PC-3 (cell line): ENCODE measurements at regions not wholly inside any gene's neighbourhood (a gene's known extent, or its start where the extent isn't known, plus 50 kb on each side); places are given as distances from the start of the nearest gene placed in this dataset.

Experiments
- ATAC-seq: fragments of 200-7000 bp; cut with Tn5 transposase; 2 replicates; pipeline ENCODE4 v1.9.1; 2020; ENCODE audit warnings: mild to moderate bottlenecking, moderate library complexity
- BruUV-seq: library from RNA; stranded (reverse); fragments of 400-500 nt; replicated peaks from 2 replicates; lab custom pipeline; 2021; lab: Mats Ljungman, UMichigan
- CTCF ChIA-PET: fragments of 300-600 bp; sonication (Branson Sonifier 250); formaldehyde crosslinking; loops from one replicate; lab custom pipeline; 2022; ENCODE audit warnings: antibody characterized with exemption; lab: Charles Lee
- POLR2A ChIA-PET: fragments of 300-600 bp; sonication (Branson Sonifier 250); formaldehyde crosslinking; loops from one replicate; lab custom pipeline; 2022; ENCODE audit warnings: antibody characterized with exemption; ENCODE audit not compliant: unreplicated experiment; lab: Charles Lee
- DNase-seq: peaks from one replicate; pipeline ENCODE4 v3.0.0-alpha.2; 2015
- H2AFZ ChIP-seq: fragments of 300-600 bp; sonication (generic); 2 replicates; pipeline ENCODE4 v1.6.0; 2016; ENCODE audit warnings: antibody characterized with exemption, low read length
- H3F3A ChIP-seq: fragments of 300-600 bp; sonication (generic); one replicate; pipeline ENCODE4 v1.6.0; 2017; ENCODE audit warnings: antibody characterized with exemption, low read length, control low read depth, mild to moderate bottlenecking; ENCODE audit not compliant: unreplicated experiment
- H3K27ac ChIP-seq: fragments of 300-600 bp; sonication (generic); 2 replicates; pipeline ENCODE4 v1.5.1; 2016; ENCODE audit warnings: mild to moderate bottlenecking, low read length
- H3K27me3 ChIP-seq: fragments of 300-600 bp; sonication (generic); 2 replicates; pipeline ENCODE4 v1.6.1; 2016; ENCODE audit warnings: low read length, mixed read lengths
- H3K36me3 ChIP-seq: fragments of 300-600 bp; sonication (generic); 2 replicates; pipeline ENCODE4 v1.6.1; 2016; ENCODE audit warnings: low read depth, mixed run types, low read length, mixed read lengths
- H3K4me1 ChIP-seq: fragments of 300-600 bp; sonication (generic); 2 replicates; pipeline ENCODE4 v1.5.1; 2016; ENCODE audit warnings: low read length; ENCODE audit not compliant: insufficient read depth
- H3K4me2 ChIP-seq: fragments of 300-600 bp; sonication (generic); 2 replicates; pipeline ENCODE4 v1.6.0; 2016; ENCODE audit warnings: low read length
- H3K4me3 ChIP-seq: fragments of 300-600 bp; sonication (generic); 2 replicates; pipeline ENCODE4 v1.5.1; 2016; ENCODE audit warnings: mild to moderate bottlenecking, low read length, mixed read lengths
- H3K79me2 ChIP-seq: fragments of 300-600 bp; sonication (generic); 2 replicates; pipeline ENCODE4 v1.6.1; 2017; ENCODE audit warnings: low read length, mixed read lengths
- H3K9ac ChIP-seq: fragments of 300-600 bp; sonication (generic); 2 replicates; pipeline ENCODE4 v1.6.0; 2016; ENCODE audit warnings: mild to moderate bottlenecking, low read length
- H3K9me2 ChIP-seq: fragments of 300-600 bp; sonication (generic); replicated peaks from 2 replicates; pipeline ENCODE4 v1.6.1; 2016; ENCODE audit warnings: mixed run types, low read length, mixed read lengths
- H3K9me3 ChIP-seq: fragments of 300-600 bp; sonication (generic); 2 replicates; pipeline ENCODE4 v1.6.1; 2016; ENCODE audit warnings: low read length, mixed read lengths
- H4K20me1 ChIP-seq: fragments of 300-600 bp; sonication (generic); 2 replicates; pipeline ENCODE4 v1.6.1; 2016; ENCODE audit warnings: low read length, mixed read lengths
- CTCF ChIP-seq: fragments of 300-600 bp; sonication (generic); conservative IDR thresholded peaks from 2 replicates; pipeline ENCODE4 v1.5.1; 2017; ENCODE audit warnings: antibody characterized with exemption, low read depth, mild to moderate bottlenecking, low read length
- EZH2 ChIP-seq: fragments of 300-600 bp; sonication (generic); IDR thresholded peaks from one replicate; pipeline ENCODE4 v1.6.1; 2017; ENCODE audit warnings: antibody characterized with exemption, mild to moderate bottlenecking, low read length; ENCODE audit not compliant: unreplicated experiment
- EZH2phosphoT487 ChIP-seq: fragments of 300-600 bp; sonication (generic); IDR thresholded peaks from 2 replicates; pipeline ENCODE4 v1.6.1; 2018; ENCODE audit warnings: mild to moderate bottlenecking, antibody characterized with exemption, low read length, borderline replicate concordance
- intact Hi-C: fragments of 100-400 bp; cut with micrococcal nuclease; formaldehyde crosslinking; loops from 2 replicates; pipeline ENCODE4 v1.9.0; 2023

GRCh38 chr21:25405984-25406383, 201.3 kb downstream of the MRPL39 start:
- CTCF ChIA-PET, result no interaction called here
- no peaks in the 10 kb centered on the region for H3K9me3 ChIP-seq
- H2AFZ ChIP-seq, result no peak overlapping the region
- no peaks in the 10 kb centered on the region for H3K79me2 ChIP-seq
- no peak overlapping the region for H3K9ac ChIP-seq
- no peaks in the 10 kb centered on the region for H3K4me1 ChIP-seq
- POLR2A ChIA-PET, result no interaction called here
- no peaks in the 10 kb centered on the region for H3K27me3 ChIP-seq
- no peaks in the 10 kb centered on the region for H3K36me3 ChIP-seq
- no peak for ATAC-seq
- DNase-seq, result no peak
- H3K4me2 ChIP-seq, result no peak overlapping the region
- no peak overlapping the region for H3K27ac ChIP-seq
- intact Hi-C loops, result no loop called here
- H3K4me3 ChIP-seq, result no peak overlapping the region
- BruUV-seq, result no TSS peak
- no peak for TF ChIP-seq EZH2
- TF ChIP-seq EZH2phosphoT487, result no peak
- TF ChIP-seq CTCF, result no peak
- no peaks in the 10 kb centered on the region for H4K20me1 ChIP-seq
- no peaks in the 10 kb centered on the region for H3F3A ChIP-seq
- H3K9me2 ChIP-seq, result no peaks in the 10 kb centered on the region

DNA sequence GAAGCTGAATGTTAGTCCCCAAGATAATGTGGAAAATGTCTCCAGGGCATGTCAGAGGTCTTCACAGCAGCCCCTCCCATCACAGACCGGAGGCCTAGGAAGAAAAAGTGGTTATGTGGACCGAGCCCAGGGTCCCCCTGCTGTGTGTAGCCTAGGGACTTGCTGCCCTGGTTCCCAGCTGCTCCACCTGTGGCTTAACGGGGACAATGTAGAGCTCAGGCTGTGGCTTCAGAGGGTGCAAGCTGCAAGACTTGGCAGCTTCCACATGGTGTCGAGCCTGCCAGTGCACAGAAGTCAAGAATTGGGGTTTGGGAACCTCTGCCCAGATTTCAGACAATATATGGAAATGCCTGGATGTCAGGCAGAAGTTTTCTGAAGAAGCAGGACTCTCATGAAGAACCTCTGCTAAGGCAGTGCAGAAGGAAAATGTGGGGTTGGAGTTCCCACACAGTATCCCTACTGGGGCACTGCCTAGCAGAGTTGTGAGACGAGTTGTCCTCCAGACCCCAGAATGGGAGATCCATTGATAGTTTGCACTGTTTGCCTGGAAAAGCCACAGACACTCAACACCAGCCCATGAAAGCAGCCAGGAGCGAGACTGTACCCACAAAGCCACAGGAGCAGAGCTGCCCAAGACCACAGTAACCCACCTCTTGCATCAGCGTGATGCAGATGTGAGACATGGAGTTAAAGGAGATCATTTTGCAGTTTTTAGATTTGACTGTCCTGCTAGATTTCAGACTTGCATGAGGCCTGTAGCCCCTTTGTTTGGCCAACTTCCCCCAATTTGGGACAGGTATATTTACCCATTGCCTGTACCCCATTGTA, 204.9 kb downstream of the MRPL39 start:
- no peak overlapping the region for H2AFZ ChIP-seq
- H3K79me2 ChIP-seq, result no peaks in the 10 kb centered on the region
- POLR2A ChIA-PET, result no interaction called here
- no peaks in the 10 kb centered on the region for H3K27me3 ChIP-seq
- ATAC-seq (no peak), DNase-seq (no peak)
- intact Hi-C loops, result no loop called here
- no TSS peak for BruUV-seq
- TF ChIP-seq EZH2phosphoT487 (no peak), CTCF (no peak), EZH2 (no peak)
- H3K4me3 ChIP-seq, result no peak overlapping the region
- no peaks in the 10 kb centered on the region for H4K20me1 ChIP-seq
- CTCF ChIA-PET, result no interaction called here
- H3K27ac ChIP-seq, result no peak overlapping the region
- H3K4me1 ChIP-seq, result no peaks in the 10 kb centered on the region
- H3K4me2 ChIP-seq, result no peak overlapping the region
- H3K9me3 ChIP-seq, result no peaks in the 10 kb centered on the region
- no peaks in the 10 kb centered on the region for H3F3A ChIP-seq
- H3K36me3 ChIP-seq, result no peaks in the 10 kb centered on the region
- no peak overlapping the region for H3K9ac ChIP-seq
- H3K9me2 ChIP-seq, result no peaks in the 10 kb centered on the region

DNA sequence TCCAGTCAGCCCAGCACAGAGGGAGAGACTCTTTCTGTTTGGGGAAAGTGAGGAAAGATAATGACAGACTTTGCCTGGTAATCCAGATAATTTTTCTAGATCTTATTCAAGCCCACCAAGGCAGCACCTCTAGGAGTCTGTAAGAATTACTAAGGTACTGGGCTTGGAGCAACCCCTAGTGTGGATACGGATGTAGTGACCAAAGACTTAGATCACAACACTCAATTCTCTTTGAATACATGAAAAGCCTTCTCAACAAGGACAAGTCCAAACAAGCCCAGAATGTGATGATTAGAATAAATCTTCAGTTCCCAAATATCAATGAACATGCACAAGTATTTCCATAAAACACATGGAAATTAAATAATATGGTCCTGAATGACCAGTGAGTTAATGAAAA, 206.9 kb downstream of the MRPL39 start:
- Histone ChIP-seq H3K27ac (no peak overlapping the region), H4K20me1 (no peaks in the 10 kb centered on the region), H3K4me1 (no peaks in the 10 kb centered on the region), H3K79me2 (no peaks in the 10 kb centered on the region), H3F3A (no peaks in the 10 kb centered on the region), H3K9me2 (no peaks in the 10 kb centered on the region), H3K36me3 (no peaks in the 10 kb centered on the region), H3K4me3 (no peak overlapping the region), H3K9ac (no peak overlapping the region), H3K27me3 (no peaks in the 10 kb centered on the region), H3K4me2 (no peak overlapping the region), H2AFZ (no peak overlapping the region), H3K9me3 (no peaks in the 10 kb centered on the region)
- ChIA-PET CTCF (no interaction called here), POLR2A (no interaction called here)
- intact Hi-C loops, result no loop called here
- no TSS peak for BruUV-seq
- ATAC-seq, result no peak
- no peak for DNase-seq
- TF ChIP-seq CTCF, result no peak
